Esophagus squamous epithelium (tissue), 4 donors: ENCODE measurements at regions not wholly inside any gene's neighbourhood (a gene's known extent, or its start where the extent isn't known, plus 50 kb on each side); places are given as distances from the start of the nearest gene placed in this dataset.

Experiments
- POLR2A ChIP-seq, 4 donors: fragments of 450-650 bp; IDR thresholded peaks; one replicate each; pipeline ENCODE4 v1.6.1; 2017; ENCODE audit warnings: antibody characterized with exemption in 4 of 4, mild to moderate bottlenecking in 4 of 4, moderate library complexity in 3 of 4
- TF ChIP-seq, protein P1 (sequence below), 6 experiments: fragments of 450-650 bp in 4 of 6; fragments of 200-600 bp in 2 of 6; sonication (generic) in 2 of 6; IDR thresholded peaks; one replicate each; pipeline ENCODE4 v1.5.1; 2016 to 2019; ENCODE audit warnings: antibody characterized with exemption in 6 of 6, mild to moderate bottlenecking in 4 of 6, moderate library complexity in 4 of 6

DNA sequence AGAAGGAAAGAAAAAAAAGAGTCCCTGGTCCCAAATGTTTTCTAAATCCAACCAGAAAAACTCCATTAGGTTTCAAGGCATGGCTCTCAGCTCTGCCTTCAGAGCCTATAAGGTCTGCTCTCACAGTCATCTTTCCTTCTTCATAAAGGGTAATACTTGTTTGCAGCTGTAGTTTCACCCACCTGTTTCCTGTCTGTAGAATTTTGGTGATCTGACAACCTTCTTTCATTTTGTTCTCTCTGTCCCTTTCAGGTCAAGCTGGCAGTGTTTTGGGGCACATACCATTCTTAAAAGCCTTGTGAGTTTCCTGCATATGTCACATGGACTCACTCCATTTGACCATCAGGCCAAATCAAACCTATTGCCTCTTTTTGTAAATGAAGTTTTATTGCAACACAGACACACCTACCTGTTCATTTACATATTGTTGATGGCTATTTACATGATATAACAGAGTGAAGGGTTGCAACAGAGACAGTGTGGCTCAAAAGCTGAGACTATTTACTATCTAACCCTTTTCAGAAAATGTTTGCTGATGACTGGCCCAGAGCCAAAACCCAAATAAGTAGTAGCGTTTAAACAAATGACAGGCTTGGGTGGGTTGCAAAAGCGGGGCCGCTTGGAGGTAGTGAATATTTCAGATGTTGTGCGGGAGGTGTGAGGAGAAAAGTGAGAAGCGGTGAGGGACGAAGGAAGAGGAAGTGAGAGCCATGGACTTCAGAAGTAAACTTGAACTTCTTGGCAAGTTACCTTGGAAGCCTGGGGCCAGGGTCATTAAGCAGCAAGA lies 292.7 kb upstream of the PROK2 start:
- TF ChIP-seq, protein P1, sequence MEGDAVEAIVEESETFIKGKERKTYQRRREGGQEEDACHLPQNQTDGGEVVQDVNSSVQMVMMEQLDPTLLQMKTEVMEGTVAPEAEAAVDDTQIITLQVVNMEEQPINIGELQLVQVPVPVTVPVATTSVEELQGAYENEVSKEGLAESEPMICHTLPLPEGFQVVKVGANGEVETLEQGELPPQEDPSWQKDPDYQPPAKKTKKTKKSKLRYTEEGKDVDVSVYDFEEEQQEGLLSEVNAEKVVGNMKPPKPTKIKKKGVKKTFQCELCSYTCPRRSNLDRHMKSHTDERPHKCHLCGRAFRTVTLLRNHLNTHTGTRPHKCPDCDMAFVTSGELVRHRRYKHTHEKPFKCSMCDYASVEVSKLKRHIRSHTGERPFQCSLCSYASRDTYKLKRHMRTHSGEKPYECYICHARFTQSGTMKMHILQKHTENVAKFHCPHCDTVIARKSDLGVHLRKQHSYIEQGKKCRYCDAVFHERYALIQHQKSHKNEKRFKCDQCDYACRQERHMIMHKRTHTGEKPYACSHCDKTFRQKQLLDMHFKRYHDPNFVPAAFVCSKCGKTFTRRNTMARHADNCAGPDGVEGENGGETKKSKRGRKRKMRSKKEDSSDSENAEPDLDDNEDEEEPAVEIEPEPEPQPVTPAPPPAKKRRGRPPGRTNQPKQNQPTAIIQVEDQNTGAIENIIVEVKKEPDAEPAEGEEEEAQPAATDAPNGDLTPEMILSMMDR (IDR thresholded peaks at IDR 0.05), result no peak
- TF ChIP-seq POLR2A (IDR thresholded peaks at IDR 0.05), result no peak
